ENCODE measurements at regions not wholly inside any gene's neighbourhood (a gene's known extent, or its start where the extent isn't known, plus 50 kb on each side); places are given as distances from the start of the nearest gene placed in this dataset.

GRCh38 chr2:196389670-196390069 lies 218.3 kb upstream of the STK17B start:
- no peak overlapping the region for H3K27ac ChIP-seq (ENCODE audit: low read depth in 1 of 2, low read length in 2 of 2)
- peaks cover 0 to 3% (median 2%) of the 10 kb centered on the region in 7 donors for H3K9me3 Mint-ChIP-seq
- H3K36me3 ChIP-seq (replicated peaks in 1 of 2; ENCODE audit: control insufficient read depth in 1 of 2, insufficient read depth in 2 of 2, low read length in 2 of 2) = no peaks in the 10 kb centered on the region
- H2AFZ ChIP-seq (ENCODE audit: insufficient read depth, low read depth, low read length, poor library complexity, severe bottlenecking) = no peak overlapping the region
- no peak overlapping the region for H3K4me2 ChIP-seq (replicated peaks; ENCODE audit: extremely low read depth, low read length, poor library complexity, severe bottlenecking)
- H3K4me1 ChIP-seq (ENCODE audit: control insufficient read depth in 1 of 2, insufficient read depth in 2 of 2, low read length in 2 of 2) = no peaks in the 10 kb centered on the region
- no peak overlapping the region for H3K27ac Mint-ChIP-seq
- intact Hi-C loops (cut with micrococcal nuclease) = no loop called here
- no peak overlapping the region for H3K9ac ChIP-seq (ENCODE audit: insufficient read depth, low read length, poor library complexity, severe bottlenecking)
- no peaks in the 10 kb centered on the region for H3K4me1 Mint-ChIP-seq
- H3K27me3 Mint-ChIP-seq (ENCODE audit: low read depth in 3 of 3) = peaks cover 0 to 2% (median 0%) of the 10 kb centered on the region in 3 donors
- H3K4me3 ChIP-seq (replicated peaks in 1 of 3; ENCODE audit: low read depth in 2 of 3, low read length in 3 of 3) = no peak overlapping the region
- no peaks in the 10 kb centered on the region for H4K20me1 ChIP-seq (ENCODE audit: insufficient read depth, low read length)
- no peaks in the 10 kb centered on the region for H3K9me3 ChIP-seq (replicated peaks in 1 of 2; ENCODE audit: control insufficient read depth in 1 of 2, insufficient read depth in 1 of 2, low read length in 2 of 2)
- H3K79me2 ChIP-seq (ENCODE audit: insufficient read depth, low read length) = no peaks in the 10 kb centered on the region
- H3K36me3 Mint-ChIP-seq = no peaks in the 10 kb centered on the region
- TF ChIP-seq CTCF (IDR thresholded peaks at IDR 0.05) = no peak
- no peaks in the 10 kb centered on the region for H3K27me3 ChIP-seq (ENCODE audit: control insufficient read depth in 2 of 2, insufficient read depth in 2 of 2, low read length in 2 of 2)
- no peak for DNase-seq
- H3K4me3 Mint-ChIP-seq = no peak overlapping the region

- Histone ChIP-seq H4K20me1 (ENCODE audit: insufficient read depth, low read length) (no peaks in the 10 kb centered on the region), H3K4me1 (ENCODE audit: control insufficient read depth in 1 of 2, insufficient read depth in 2 of 2, low read length in 2 of 2) (no peaks in the 10 kb centered on the region), H3K9me3 (replicated peaks in 1 of 2; ENCODE audit: control insufficient read depth in 1 of 2, insufficient read depth in 1 of 2, low read length in 2 of 2) (no peaks in the 10 kb centered on the region), H3K36me3 (replicated peaks in 1 of 2; ENCODE audit: control insufficient read depth in 1 of 2, insufficient read depth in 2 of 2, low read length in 2 of 2) (no peaks in the 10 kb centered on the region), H3K27ac (ENCODE audit: low read depth in 1 of 2, low read length in 2 of 2) (no peak overlapping the region), H3K9ac (ENCODE audit: insufficient read depth, low read length, poor library complexity, severe bottlenecking) (no peak overlapping the region), H2AFZ (ENCODE audit: insufficient read depth, low read depth, low read length, poor library complexity, severe bottlenecking) (no peak overlapping the region), H3K79me2 (ENCODE audit: insufficient read depth, low read length) (no peaks in the 10 kb centered on the region), H3K4me3 (replicated peaks in 1 of 3; ENCODE audit: low read depth in 2 of 3, low read length in 3 of 3) (no peak overlapping the region), H3K27me3 (ENCODE audit: control insufficient read depth in 2 of 2, insufficient read depth in 2 of 2, low read length in 2 of 2) (no peaks in the 10 kb centered on the region), H3K4me2 (replicated peaks; ENCODE audit: extremely low read depth, low read length, poor library complexity, severe bottlenecking) (no peak overlapping the region)
- Mint-ChIP-seq H3K27ac (no peak overlapping the region), H3K27me3 (ENCODE audit: low read depth in 3 of 3) (peaks cover 0 to 2% (median 0%) of the 10 kb centered on the region in 3 donors), H3K9me3 (peaks cover 0 to 3% (median 0%) of the 10 kb centered on the region in 7 donors), H3K36me3 (no peaks in the 10 kb centered on the region), H3K4me3 (no peak overlapping the region), H3K4me1 (no peaks in the 10 kb centered on the region)
- 40% methylated on average over 1 of the region's 6 CpGs for WGBS (ENCODE audit: insufficient coverage)
- intact Hi-C loops (cut with micrococcal nuclease) = no loop called here
- TF ChIP-seq CTCF (IDR thresholded peaks at IDR 0.05) = no peak
- no peak for DNase-seq
These were observed 219.1 kb upstream of the STK17B start for GRCh38 chr2:196390243-196391148.

Measured in CD14-positive monocyte (primary cell).